Activated B cell treated with CpG ODN at 0.5 μM for 24 hours (primary cell): ENCODE measurements at regions not wholly inside any gene's neighbourhood (a gene's known extent, or its start where the extent isn't known, plus 50 kb on each side); places are given as distances from the start of the nearest gene placed in this dataset.

ENCODE experiments used
- ATAC-seq: fragments of 200-7000 bp; cut with Tn5 transposase; one replicate; pipeline ENCODE4 v1.10.0; 2021; ENCODE audit warnings: low read depth, mild to moderate bottlenecking, moderate library complexity
- CTCF ChIA-PET: fragments of 350-600 bp; sonication (Branson Sonifier 250); formaldehyde crosslinking; loops from one replicate; lab custom pipeline; 2021; ENCODE audit warnings: antibody characterized with exemption; lab: Charles Lee
- POLR2A ChIA-PET: fragments of 350-600 bp; sonication (Branson Sonifier 250); formaldehyde crosslinking; loops from one replicate; lab custom pipeline; 2021; ENCODE audit warnings: antibody characterized with exemption; lab: Charles Lee
- DNase-seq: peaks from one replicate; pipeline ENCODE4 v3.0.0; 2022
- H3K27ac Mint-ChIP-seq: one replicate; pipeline ENCODE4 v1.8.0; 2020; ENCODE audit warnings: mixed read lengths
- H3K27me3 Mint-ChIP-seq: one replicate; pipeline ENCODE4 v1.8.0; 2021; ENCODE audit warnings: mixed read lengths
- H3K36me3 Mint-ChIP-seq: one replicate; pipeline ENCODE4 v1.8.0; 2021; ENCODE audit warnings: low read depth, mixed read lengths
- H3K4me1 Mint-ChIP-seq: one replicate; pipeline ENCODE4 v1.8.0; 2021; ENCODE audit warnings: mixed read lengths
- H3K4me3 Mint-ChIP-seq: one replicate; pipeline ENCODE4 v1.8.0; 2020; ENCODE audit warnings: mild to moderate bottlenecking, mixed read lengths
- H3K9me3 Mint-ChIP-seq: one replicate; pipeline ENCODE4 v1.8.0; 2020; ENCODE audit warnings: mixed read lengths
- CTCF ChIP-seq: fragments of 200-600 bp; IDR thresholded peaks from one replicate; pipeline ENCODE4 v1.8.0; 2022; ENCODE audit warnings: antibody characterized with exemption, mild to moderate bottlenecking
- intact Hi-C: fragments of 100-400 bp; cut with micrococcal nuclease; formaldehyde crosslinking; loops from one replicate; pipeline ENCODE4 v1.15.1; 2024

- TF ChIP-seq CTCF, result no peak
- CTCF ChIA-PET, result no interaction called here
- intact Hi-C loops, result no loop called here
- Mint-ChIP-seq H3K36me3 (no peaks in the 10 kb centered on the region), H3K27me3 (no peaks in the 10 kb centered on the region), H3K27ac (no peak overlapping the region), H3K4me3 (no peak overlapping the region), H3K9me3 (no peaks in the 10 kb centered on the region), H3K4me1 (no peaks in the 10 kb centered on the region)
- DNase-seq, result no peak
- POLR2A ChIA-PET, result no interaction called here
- ATAC-seq, result no peak
These were observed 348.7 kb upstream of the GALNT5 start for GRCh38 chr2:156908825-156909224.

GRCh38 chr2:156909983-156910382 is 347.5 kb upstream of the GALNT5 start:
- ATAC-seq (no peak), DNase-seq (no peak)
- Mint-ChIP-seq H3K4me3 (no peak overlapping the region), H3K4me1 (no peaks in the 10 kb centered on the region), H3K36me3 (no peaks in the 10 kb centered on the region), H3K27me3 (no peaks in the 10 kb centered on the region), H3K27ac (no peak overlapping the region), H3K9me3 (no peaks in the 10 kb centered on the region)
- POLR2A ChIA-PET, result no interaction called here
- no peak for TF ChIP-seq CTCF
- CTCF ChIA-PET, result no interaction called here
- intact Hi-C loops, result no loop called here

GRCh38 chr2:156915332-156915731 is 342.2 kb upstream of the GALNT5 start:
- ChIA-PET CTCF (no interaction called here), POLR2A (no interaction called here)
- intact Hi-C loops, result no loop called here
- TF ChIP-seq CTCF, result no peak
- DNase-seq, result no peak
- H3K4me3 Mint-ChIP-seq, result no peak overlapping the region
- ATAC-seq, result no peak
- H3K36me3 Mint-ChIP-seq, result no peaks in the 10 kb centered on the region
- H3K27me3 Mint-ChIP-seq, result no peaks in the 10 kb centered on the region
- no peaks in the 10 kb centered on the region for H3K4me1 Mint-ChIP-seq
- peaks cover 6% of the 10 kb centered on the region for H3K9me3 Mint-ChIP-seq
- H3K27ac Mint-ChIP-seq, result no peak overlapping the region

- H3K27ac Mint-ChIP-seq, result no peak overlapping the region
- H3K27me3 Mint-ChIP-seq, result no peaks in the 10 kb centered on the region
- no peak for TF ChIP-seq CTCF
- no peak overlapping the region for H3K4me3 Mint-ChIP-seq
- no peaks in the 10 kb centered on the region for H3K4me1 Mint-ChIP-seq
- intact Hi-C loops, result no loop called here
- peaks cover 9% of the 10 kb centered on the region for H3K9me3 Mint-ChIP-seq
- H3K36me3 Mint-ChIP-seq, result no peaks in the 10 kb centered on the region
- ChIA-PET CTCF (no interaction called here), POLR2A (no interaction called here)
- DNase-seq (no peak), ATAC-seq (no peak)
These were observed 339.1 kb upstream of the GALNT5 start for GRCh38 chr2:156918410-156918809.

- intact Hi-C loops, result no loop called here
- no peak for TF ChIP-seq CTCF
- no peak for ATAC-seq
- ChIA-PET POLR2A (no interaction called here), CTCF (no interaction called here)
- Mint-ChIP-seq H3K9me3 (peaks cover 8% of the 10 kb centered on the region), H3K27me3 (no peaks in the 10 kb centered on the region), H3K36me3 (no peaks in the 10 kb centered on the region), H3K27ac (no peak overlapping the region), H3K4me3 (no peak overlapping the region), H3K4me1 (no peaks in the 10 kb centered on the region)
- DNase-seq, result no peak
These were observed 327.1 kb upstream of the GALNT5 start for GRCh38 chr2:156930423-156930822.
